ENCODE measurements at regions not wholly inside any gene's neighbourhood (a gene's known extent, or its start where the extent isn't known, plus 50 kb on each side); places are given as distances from the start of the nearest gene placed in this dataset.

- TF ChIP-seq POLR2A (IDR thresholded peaks at IDR 0.05; ENCODE audit: low read depth), result no peak
- TF ChIP-seq CTCF (IDR thresholded peaks at IDR 0.05), result no peak
Measured at GRCh38 chr1:34322969-34323368, 146.3 kb downstream of the C1orf94 start.

All from esophagus muscularis mucosa (tissue), 3 donors.